GM21786 (cell line): ENCODE measurements at regions not wholly inside any gene's neighbourhood (a gene's known extent, or its start where the extent isn't known, plus 50 kb on each side); places are given as distances from the start of the nearest gene placed in this dataset.
"Not testable (repeated sequence)": the region's sequence is repeated elsewhere in the genome, so short reads cannot be mapped to it uniquely, and the experiment has no call there.

ENCODE experiments used
- ATAC-seq: cut with Tn5 transposase; IDR thresholded peaks from one replicate; pipeline ENCODE4 v1.9.1; 2021; ENCODE audit not compliant: unreplicated experiment

DNA sequence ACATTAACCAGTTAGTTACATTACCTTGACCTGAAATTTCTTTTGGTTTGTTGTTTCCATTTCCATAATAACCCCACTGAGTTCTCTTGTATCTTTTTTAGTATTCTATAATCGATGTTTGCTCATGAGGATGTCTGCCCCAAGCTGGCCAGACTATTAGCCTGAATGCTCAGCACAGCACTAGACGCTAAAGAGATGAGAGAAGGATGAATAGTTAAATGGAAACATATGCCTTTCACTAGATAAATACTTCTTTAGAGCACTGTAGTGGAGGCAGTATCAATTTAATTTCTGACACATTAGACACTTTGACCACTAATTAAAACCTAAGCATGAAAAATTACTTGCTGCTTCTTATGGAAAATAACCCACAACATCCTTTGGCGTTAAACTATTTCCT, 654.9 kb upstream of the KCNMB2 start:
- ATAC-seq, result no peak

DNA sequence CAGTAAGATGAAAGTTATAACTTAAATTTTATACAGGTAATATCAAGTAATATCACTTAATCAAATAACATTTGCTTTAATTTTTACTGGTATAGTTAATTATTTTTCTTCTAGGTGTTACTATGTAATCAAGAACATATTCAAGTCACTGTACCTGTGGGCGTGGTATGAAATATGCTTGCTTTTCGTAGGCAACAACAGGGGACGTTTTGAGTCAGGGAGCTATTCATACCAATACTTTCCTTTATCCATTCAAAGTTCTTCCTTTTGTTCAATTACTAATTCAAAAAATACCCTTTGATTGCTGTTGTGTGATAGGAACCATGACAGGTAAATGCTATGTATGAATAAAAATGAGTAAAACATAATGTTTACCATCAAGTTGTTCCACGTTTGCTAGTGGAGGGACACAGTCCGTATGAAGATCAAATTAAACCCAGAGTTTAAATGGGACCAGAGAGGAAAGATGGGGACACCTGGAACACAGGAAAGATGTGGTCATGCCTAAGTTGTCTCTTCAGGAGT, 654.0 kb upstream of the KCNMB2 start:
- ATAC-seq, result no peak

DNA sequence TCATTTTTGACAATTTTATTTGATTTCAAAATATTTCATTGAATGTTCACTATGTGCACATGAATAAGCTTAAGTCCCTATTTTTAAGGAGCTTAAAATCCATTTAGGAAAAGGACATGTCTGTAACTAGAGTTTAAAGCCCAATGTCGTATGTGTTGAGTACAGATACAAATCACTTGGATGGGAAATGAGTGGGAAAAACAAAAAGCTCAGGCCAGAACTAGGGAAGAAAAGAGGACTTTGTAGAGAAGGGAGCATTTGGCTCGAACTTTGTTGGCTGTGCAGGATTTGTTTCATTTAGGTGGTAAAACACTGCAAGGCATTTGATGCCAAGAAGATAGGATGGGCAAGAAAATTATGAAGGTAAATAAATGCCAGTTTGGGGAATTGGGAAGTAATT, 653.1 kb upstream of the KCNMB2 start:
- ATAC-seq, result no peak

DNA sequence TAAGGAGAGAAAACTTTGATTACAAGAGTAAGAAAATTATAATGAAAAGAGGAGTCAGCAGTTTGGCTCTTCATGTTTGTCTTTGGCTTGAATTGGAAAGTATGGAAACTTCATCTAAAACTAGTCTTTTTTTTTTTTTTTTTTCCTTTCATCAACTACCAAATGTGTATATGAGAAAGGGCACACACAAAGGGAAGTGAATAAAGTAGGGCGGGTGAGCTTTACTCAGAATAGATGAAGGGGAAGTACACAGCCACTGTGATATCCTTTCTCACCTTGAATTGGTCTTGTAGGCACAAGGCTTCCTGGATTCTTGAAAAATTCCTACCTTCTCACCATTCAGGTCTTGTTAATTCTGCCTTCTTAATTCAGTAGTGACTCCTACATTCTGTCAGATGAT, 652.3 kb upstream of the KCNMB2 start:
- no peak for ATAC-seq

DNA sequence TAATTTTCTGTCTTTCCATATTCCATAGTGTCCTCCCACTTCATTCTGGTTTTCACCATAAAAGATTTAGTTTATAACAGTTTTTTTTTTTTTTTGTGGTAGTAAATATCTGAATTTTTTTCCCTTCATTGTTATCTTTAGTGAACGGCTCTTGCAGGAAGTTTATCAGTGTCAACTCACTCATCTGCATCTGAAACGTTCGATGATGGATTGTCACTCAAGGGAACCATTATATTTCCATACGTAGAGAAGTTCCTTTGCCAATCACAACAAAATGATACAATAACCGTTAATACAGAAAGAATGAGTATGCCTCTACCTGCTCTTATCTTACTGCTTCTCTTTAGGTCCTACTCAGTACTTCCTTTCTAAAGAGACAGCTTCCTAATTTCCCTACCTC, 651.2 kb upstream of the KCNMB2 start:
- no peak for ATAC-seq

DNA sequence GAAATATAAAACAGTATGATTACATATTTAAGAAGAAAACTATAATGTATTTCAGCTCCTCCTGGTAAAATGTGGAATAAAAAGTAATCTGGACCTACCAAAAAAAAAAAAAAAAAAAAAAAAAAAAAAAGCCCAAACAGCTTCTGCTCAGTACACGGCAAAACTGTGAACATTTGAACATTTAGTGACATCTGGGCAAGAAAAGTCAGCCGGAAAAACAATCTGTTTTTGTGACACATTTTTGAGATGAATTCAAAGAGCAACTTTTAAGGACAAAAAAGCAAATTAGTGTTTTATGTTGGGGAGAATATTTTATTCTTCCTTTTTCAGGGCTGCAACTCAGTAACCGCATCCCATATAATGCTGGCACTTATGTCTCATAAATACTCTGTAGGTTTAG, 649.7 kb upstream of the KCNMB2 start:
- ATAC-seq, result no peak

DNA sequence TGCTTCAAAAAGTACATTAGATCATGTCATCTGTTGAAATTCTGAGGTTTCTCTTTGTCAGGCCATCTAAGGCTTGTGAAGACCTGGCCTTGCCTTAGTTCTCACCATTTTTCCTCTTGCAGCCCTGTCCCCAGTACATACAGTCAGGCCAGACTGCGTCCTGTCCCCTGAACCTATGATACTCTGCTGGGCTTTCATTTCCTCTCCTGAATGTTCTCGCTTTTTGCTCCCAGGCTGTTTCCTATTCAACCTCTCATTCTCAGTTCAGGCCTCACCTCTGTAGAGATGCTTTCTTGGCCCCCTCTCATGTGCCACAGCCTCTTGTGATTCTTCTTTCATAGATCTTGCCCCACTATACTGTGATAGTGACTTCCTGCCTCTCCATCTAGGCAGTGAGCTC, 648.8 kb upstream of the KCNMB2 start:
- ATAC-seq, result no peak

DNA sequence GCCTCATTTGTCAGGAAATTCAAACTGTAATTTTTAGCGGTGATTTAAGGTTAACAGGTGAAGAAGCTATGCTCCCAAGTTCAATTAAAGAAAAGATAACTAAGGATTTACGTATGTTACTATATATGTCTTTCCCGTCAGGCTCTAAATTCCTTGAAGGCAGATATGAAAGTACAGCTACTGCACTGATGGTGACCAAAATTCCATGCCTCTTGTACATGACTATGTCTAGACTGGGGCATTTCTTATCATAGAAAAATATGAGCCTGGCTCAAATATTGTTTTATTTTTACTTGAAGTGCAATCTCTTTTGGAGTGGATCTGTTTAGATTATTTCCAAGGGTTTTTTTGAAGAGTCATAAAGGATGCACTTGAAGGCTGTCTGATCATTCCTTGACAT, 647.1 kb upstream of the KCNMB2 start:
- ATAC-seq, result no peak

DNA sequence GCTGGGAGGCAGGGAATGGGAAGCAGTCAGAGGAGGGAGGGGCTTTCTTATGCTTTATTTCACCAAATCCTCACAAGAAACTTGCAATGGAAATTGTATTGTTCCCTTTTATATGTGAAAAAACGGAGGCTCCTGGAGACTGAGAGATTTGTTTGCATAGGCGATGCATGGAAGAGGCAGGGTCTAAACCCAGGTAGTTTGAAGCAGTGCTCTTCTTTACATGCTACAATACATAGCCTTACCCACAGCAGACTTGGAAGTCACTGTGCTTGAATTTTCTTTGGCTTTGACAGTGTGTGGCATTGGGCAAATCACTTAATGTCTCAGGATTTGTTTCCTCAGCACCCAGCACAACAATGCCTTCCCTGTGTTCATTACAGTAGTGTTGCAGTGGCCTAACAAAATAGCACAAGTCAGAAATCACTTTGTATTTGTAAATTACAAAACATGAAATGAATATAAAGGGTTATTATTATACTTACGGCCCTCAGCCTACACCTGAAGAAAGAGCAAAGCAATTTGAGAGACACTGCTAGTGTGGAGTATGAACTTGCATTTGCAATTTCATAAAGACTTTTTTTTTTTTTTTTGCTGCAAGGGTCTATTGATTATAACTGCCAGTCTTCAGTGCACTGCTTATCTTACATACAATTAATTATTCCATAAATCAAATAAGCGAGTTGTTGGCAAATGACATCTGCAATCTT, 646.4 kb upstream of the KCNMB2 start:
- no peak for ATAC-seq

DNA sequence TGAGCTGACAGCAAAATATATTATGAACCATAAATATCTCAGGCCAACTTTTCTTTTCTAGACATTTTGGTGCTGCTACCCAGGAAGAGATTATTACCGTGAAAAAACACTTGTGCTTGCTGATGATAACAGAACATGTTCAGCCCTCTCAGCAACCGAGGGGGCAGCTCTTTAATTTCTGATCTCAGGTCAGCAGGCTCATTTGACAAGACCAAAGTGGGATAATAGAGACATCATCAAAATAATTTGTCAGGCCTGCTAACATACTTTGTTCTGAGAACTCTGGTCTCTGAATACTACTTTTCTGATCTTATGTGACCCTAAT, 645.9 kb upstream of the KCNMB2 start:
- no peak for ATAC-seq

DNA sequence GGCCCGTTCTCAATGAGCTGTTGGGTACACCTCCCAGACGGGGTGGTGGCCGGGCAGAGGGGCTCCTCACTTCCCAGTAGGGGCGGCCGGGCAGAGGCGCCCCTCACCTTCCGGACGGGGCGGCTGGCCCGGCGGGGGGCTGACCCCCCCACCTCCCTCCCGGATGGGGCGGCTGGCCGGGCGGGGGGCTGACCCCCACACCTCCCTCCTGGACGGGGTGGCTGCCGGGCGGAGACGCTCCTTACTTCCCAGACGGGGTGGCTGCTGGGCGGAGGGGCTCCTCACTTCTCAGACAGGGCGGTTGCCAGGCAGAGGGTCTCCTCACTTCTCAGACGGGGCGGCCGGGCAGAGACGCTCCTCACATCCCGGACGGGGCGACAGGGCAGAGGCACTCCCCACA, 644.7 kb upstream of the KCNMB2 start:
- ATAC-seq, result not testable (repeated sequence)

DNA sequence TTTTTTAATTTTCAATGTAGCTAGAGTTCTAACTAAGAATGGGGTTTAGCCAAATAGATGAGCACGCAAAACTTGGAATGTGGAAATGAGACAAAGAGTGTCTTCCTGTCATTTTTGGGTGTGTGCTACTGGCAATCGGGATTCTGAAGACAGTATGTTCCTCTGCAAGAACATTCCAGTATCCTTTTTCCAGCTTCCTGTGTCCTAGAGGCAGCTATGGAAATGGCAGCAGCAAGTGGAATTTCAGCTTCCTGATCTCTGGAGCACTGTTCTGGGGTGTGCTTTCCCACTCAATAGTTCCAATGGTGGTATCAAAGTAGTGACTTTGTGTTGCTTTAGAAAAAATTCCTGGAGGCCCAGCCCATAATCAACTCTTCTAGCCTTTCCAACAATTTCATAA, 642.9 kb upstream of the KCNMB2 start:
- ATAC-seq, result no peak

DNA sequence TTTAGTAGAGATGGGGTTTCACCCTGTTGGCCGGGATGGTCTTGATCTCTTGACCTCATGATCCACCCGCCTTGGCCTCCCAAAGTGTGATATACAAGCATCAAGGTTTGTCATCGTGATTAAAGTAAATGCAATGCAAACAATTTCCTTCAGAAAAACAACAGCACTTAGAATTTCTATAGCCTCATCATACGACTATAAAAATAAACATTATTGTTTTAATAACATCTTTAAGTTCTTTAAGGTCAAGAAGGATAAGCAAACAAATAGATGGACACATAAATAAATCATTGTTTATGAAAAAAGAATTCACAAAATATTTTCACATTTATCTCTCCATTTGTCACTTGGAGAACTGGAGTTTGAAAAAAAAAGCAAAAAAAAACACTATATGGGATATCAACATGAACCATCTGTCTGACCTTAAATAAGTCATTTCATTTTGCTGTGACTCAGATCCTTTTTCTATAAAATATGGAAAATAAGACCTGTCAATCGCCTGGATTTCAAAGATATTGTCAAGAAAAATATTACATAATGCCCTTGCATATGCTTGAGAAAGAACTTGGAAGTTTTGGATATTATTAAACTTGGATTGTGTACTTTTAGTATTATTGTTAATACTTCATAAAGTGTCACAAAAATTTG, 642.0 kb upstream of the KCNMB2 start:
- no peak for ATAC-seq

DNA sequence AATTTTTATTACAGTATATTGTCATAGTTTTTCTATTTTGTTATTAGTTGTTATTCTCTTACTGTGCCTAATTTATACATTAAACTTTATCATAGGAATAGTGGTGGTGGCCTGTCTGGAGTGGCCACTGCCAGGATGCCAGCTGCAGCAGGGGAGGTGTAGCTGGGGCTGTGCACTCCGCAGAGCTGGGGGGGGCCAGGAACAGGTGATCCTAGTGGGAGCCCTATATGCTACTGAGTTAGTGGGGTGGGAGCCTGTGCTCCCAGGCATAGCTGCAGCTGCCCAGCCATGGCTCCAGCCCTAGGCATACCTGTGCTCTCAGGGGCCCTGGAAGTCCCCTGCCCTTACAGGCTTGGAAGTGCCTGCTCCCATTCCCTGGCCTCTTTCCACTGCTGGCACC, 638.1 kb upstream of the KCNMB2 start:
- ATAC-seq, result no peak

DNA sequence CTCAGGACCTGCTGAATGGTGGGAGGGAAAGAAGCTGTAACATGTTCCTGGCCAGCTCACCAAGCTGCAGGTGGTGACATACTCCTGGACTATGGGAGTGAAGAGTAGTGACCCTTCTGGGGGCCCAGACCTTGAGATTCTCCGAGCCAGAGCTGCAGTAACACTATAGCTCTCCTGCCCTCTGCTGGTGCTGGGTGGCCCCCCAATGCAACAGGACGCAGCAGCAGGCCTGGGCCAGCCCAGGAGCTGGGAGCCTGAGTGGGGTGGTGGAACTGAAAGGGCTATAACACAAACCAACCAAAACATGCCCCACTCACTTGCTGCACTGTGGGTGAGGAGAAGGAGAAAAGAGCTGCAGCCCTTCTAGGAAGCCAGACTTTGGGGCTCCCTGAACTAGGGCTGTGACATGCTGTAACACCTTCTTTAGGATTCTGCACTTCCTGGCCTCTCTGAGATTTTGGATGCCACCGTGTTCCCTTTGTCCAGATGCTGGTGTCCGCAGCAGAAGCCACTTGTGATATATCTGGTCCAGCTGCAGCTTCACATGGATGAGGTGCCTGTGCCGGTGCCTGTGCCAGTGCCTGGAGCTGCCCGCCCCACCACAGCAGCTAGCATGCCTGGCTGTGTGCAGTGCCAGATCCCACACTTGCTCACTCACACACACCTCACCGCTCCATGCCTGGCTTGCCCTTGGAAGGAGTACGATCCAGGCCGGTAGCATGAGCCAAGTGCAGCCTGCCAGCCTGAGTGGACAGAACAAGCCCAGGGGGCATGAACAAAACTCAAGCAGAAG, 636.8 kb upstream of the KCNMB2 start:
- ATAC-seq, result no peak

DNA sequence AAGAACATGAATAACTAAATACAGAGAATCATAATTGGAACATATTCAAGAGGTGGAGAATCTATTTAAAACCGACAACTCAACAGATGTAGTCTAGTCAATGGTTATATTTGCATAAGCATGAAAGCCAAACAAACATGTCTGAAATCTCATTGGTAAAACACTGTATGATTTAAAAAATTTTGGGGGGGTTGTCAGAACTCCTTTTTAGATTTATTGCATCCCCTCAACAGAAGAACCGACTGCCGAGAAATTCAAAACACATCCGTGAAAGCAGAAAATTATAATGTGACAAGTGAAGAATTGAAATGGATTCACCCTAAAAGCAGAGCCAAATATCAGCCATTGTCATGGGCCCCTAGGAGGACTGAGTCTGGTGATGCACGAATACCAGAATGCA, 633.4 kb upstream of the KCNMB2 start:
- no peak for ATAC-seq

DNA sequence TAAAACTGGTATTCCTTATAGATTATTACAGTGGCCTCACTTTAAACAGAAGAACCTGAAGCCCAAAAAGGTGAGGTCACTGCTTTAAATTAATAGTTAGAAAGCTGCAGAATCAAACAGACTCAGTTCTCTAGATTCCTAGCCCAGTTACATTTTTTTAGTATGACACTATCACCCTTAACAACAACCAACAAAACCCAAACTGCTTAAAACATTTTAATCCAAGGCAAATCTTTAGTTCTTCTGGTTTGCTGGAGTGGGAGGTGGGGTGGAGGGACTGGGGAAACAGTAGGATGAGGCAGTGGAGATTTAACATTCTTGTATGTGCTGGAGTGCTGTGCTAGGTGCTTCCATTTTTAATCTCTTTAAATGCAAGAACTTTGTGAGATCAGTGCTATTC, 631.6 kb upstream of the KCNMB2 start:
- ATAC-seq, result no peak

DNA sequence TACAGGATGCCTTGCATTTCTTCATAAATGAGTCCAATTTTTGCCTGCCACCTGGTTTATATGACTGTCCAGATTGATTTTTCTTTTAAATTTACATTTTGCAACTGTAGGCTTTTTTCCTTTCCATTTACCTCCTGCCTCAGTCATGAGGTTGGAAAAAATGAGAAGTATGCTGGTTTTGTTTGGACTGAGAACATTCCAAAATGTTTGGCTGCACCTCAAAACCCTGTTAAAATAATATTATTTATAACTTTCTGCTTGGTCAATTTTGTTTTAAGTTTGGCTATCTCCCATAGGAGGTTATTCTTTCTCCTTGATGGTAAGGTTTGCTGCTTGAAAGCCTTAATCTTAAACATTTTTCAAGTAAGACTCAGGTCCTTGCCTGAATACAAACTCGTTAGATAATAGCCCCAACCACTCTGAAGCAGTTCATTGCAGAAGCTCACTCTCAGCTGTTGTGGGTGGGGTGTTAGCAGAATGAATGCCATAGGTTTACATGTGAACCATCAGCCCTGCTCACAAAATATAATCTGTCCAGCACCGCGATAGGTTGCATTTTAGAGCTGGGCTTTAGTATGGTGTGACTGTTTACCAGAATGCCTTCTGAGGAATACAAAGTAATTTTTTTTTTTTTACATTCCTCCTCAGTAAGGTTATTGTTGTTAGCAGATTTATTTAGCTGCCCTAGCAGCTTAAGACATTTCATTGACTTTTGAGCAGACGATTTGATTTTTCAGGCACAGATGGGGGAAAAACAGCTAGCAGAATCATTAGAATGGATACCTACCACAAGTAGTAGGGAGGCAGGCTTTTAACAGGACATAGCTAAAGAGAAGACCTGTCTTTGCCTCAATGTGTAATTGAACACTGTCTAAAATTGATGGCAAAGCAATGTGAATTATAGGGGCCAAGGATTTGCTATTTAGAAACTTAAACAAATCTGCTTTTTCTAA, 630.8 kb upstream of the KCNMB2 start:
- no peak for ATAC-seq

DNA sequence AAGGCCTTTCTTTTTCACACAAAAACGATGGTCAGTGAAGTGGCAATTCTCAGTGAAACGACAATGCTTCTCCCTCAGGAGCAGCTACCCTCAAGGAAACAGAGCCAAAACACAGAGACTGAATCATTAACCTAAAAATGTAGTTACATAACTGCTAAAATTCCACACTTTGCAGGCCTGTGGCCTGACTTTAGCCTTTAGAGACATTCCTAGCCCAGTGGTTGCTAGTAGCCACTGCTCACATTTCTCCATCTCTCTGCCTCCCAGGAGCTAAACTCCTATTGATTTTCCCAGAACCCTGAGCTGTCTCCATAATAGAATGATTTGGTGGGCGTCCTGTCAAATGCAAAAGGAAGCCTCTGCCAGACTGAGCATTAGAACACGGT, 630.1 kb upstream of the KCNMB2 start:
- no peak for ATAC-seq

DNA sequence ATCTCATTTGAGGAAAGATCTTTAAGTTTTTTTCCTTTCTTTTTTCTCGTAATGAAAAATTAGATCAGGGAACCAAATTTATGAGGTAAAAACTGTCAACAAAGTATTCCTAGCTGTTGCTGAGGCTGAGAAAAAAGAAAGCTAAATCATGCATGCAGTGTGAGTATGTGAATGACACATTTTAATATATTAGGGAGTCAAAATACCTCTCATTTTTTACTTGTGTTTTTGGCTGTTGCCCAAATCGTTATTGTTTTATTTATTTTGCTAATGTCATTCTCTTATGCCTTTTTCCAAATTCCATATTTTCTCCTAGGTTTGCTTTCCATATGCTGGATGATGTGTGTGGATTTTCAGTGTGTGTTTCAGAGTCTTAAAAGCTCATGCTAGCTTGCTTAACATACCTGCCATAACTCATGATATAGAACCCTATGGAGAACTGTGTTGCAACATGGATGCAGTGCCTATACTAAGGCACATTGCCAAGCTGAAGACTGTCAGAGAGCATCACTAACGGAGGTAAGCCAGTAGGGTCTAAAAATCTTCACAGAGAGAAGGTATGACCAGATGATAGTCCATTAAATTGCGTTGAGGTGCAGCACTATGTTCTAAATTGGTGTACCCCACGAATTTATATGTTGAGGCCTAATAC, 629.5 kb upstream of the KCNMB2 start:
- no peak for ATAC-seq

DNA sequence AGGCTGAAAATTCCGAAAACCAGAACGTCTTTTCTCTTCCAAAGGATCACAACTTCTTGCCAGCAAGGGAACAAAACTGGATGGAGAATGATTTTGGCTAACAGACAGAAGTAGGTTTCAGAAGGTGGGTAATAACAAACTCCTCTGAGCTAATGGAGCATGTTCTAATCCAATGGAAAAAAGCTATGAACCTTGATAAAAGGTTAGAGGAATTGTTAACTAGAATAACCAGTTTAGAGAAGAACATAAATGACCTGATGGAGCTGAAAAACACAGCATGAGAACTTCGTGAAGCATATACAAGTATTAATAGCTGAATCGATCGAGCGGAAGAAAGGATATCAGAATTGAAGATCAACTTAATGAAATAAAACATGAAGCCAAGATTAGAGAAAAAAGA, 626.7 kb upstream of the KCNMB2 start:
- not testable (repeated sequence) for ATAC-seq
